NCI-H1694 (cell line): ENCODE measurements at regions not wholly inside any gene's neighbourhood (a gene's known extent, or its start where the extent isn't known, plus 50 kb on each side); places are given as distances from the start of the nearest gene placed in this dataset.
A peak's percentile ranks its signal among the peaks of the same experiment; 100 is the strongest.

ENCODE experiments used
- DNase-seq: peaks from one replicate; lab custom pipeline; 2025; lab: John Stamatoyannopoulos, UW

DNA sequence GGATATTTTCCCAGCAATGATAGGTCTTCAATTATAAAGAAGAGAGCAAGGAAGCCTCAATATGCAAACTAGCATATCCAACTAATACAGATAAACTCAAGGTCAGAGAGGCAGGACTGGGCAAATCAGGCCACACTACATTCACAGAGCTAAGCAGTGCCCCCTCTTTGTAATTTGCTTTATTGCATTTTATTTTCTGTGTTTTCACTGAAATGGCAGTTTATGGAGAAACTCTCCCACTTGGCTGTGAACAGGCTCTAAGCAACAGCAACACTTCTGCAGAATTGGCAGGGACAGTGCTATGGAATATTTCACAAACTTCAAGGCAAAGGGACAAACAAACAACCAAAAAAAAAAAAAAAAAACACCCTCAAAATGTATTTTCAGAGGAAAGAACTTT is 93.4 kb upstream of the SOD1 start:
- peak; percentile 37 for DNase-seq

DNA sequence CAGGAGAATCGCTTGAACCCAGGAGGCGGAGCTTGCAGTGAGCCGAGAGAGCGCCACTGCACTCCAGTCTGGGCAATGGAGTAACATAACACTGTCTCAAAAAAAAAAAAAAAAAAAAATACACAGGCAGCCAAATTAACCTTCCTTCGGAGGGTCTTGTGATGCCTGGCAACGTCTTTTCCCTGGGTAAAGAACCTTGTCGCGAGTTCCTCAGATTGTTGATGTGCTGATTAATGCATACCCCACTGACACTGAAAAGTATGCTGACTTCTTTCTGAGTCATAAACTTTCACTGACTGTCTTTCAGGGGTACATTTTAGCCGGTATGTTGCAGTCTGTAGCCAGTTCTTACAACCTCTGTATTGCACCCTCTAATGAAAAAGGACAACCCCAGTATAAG is 95.1 kb upstream of the SOD1 start:
- DNase-seq, result no peak

GRCh38 chr21:31560479-31560878 is 99.0 kb upstream of the SOD1 start:
- DNase-seq, result no peak

GRCh38 chr21:31559368-31560119 is 99.9 kb upstream of the SOD1 start:
- DNase-seq, result peak; percentile 99

- DNase-seq, result peak; percentile 97
Measured at GRCh38 chr21:31558962-31559367, 100.5 kb upstream of the SOD1 start.

DNA sequence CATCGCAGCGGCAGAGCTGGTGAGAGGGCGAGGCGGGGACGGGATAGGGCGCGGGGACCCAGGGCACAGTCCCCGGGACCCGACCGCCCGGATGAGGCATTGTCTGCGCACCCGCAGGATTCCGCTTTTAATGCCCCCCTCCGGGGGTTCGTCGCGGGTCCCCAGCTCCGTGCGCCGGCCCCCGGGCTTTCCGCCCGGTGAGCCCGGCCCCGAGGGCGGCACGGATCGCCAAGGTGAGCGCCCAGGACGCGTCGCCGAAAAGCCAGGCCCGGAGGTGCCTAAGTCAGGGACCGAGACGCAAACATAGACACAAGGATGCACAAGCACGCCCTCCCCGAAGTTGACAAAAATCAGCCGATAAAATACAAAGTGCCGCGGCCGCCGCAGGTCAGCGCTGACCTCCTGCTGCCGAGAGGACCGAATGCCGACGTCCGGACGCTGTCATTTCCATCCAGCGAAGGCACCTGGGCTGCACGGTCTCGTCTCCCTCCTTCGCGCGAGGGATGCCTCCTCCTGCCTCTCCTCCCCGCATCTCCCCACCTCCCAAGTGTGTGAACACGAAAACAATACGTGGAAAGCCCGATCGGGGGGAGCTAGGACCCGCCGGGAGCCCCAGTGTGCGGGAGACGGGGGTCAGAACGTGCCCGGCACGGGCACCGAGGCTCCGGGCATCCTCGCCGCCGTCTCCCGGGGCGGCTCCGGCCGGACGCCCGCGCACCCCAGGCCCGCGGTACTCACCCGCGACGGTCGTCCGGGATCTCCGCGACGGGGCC is 101.1 kb upstream of the SOD1 start:
- no peak for DNase-seq

DNA sequence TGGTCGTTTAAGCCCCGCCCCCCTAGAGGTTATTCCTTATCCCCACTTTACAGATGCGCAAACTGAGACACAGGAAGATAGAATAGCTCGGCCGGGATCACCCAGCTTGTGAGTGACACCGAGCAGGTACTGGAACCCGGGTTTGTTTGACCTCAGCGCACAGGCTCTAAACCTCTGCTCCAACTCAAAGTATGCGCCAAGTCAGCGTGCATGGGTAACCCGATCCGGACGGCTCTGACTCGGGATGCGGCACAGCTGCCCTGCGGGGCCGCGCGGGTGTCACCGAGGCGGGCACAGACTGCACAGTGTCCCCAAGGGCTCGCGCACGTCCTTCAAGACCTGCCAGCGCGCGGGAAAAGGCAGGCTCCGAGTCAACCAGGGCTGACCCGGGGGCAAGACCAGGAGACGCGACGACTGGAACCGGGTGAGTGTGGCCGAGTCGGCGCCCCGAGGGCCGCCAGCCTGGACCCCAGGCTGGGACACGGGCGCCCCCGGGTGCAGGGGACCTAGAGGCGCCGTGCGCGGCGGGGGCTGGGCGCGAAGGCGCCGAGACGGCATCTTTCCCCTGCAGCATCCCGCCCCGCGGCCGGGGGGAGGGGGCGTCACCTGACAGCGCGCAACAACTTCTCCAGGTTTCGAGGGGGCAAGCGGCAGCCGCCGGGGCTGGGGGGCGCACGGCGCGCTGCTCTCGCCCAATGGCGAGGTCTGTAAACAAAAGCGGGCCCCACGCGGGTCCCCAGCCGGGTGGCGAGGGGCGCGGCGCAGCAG is 101.9 kb upstream of the SOD1 start:
- peak; percentile 5 for DNase-seq

GRCh38 chr21:31556662-31557061 is 102.8 kb upstream of the SOD1 start:
- DNase-seq, result no peak

GRCh38 chr21:31555741-31556191 is 103.7 kb upstream of the SOD1 start:
- no peak for DNase-seq

GRCh38 chr21:31554511-31555022 is 104.9 kb upstream of the SOD1 start:
- DNase-seq, result no peak

GRCh38 chr21:31553926-31554325 is 105.6 kb upstream of the SOD1 start:
- no peak for DNase-seq

DNA sequence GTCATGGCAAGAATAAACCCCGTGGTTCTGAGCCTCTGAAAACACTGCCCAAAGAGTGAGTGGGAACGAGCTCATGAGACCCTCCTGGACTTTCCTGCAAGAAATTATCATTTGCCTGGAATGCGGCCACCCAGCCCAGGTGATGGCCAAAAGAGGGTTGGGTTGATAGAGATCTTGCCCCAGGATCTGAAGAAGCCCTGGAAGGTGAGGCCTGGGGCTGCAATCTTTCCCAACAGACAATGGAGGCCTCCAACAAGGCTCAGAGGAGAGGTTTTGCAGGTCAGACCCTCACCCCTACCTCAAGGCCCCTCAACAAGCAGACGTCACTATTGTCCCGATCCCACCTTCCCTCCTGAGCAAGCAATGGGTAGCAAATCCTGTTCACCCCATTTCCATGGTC is 106.0 kb upstream of the SOD1 start:
- DNase-seq, result no peak

DNA sequence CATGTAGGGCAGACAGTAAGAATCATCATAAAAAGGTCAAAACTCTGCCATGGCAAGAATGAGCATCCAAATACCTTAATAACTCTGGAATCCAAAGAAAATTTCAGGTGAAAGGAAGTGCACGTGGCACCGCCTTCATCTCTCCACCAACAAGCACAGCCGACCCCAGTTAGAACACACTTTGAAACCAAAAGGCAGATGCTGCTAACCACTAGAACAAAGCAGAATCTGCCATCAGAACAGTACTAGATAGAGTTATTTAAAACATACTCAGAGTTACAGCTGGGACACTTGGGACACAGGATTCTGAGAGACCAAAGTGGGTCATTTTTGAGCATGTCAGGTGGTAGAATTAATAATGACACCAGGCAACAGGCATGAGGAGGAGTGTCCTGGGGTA is 106.7 kb upstream of the SOD1 start:
- DNase-seq, result no peak

- no peak for DNase-seq
Measured at GRCh38 chr21:31550070-31550469, 109.4 kb upstream of the SOD1 start.

DNA sequence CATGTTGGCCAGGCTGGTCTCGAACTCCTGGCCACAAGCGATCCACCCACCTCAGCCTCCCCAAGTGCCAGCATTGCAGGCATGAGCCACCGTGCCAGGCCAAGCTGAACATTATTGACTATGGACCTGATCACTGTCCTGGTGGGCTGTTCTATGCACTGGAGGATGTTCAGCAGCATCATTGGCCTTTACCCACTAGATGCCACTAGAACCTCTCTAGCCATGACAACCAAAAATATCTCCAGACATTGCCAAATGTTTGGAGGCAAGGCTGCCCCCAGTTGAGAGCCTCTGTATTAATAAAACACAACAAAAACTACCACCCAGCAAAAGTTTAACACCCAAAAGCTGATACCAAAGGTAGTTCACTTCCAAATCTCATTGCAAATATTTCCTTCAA is 110.8 kb upstream of the SOD1 start:
- no peak for DNase-seq

GRCh38 chr21:31546443-31547170 is 112.9 kb upstream of the SOD1 start:
- no peak for DNase-seq

- DNase-seq, result no peak
Measured at GRCh38 chr21:31545036-31545435, 114.5 kb upstream of the SOD1 start.

- DNase-seq, result no peak
Measured at GRCh38 chr21:31543191-31543590, 116.3 kb upstream of the SOD1 start.

DNA sequence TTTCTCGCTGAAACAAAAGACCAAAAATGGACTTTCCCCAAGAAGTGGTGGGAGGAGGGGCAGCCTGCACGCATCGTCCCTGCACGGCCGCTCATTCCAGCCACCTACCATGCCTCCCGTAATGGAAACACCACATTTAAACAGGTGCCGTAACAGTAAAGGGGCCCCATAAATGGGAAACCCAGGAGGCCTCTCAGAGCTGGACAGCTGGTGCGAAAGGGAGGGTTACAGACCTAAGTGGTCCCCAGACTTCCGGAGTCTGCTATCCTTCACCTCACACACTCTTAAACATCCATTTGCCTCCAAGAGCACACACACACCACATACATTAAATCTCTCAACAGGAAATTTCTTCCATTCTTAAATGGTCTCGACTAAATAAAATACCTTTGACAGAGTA is 120.7 kb upstream of the SOD1 start:
- no peak for DNase-seq

DNA sequence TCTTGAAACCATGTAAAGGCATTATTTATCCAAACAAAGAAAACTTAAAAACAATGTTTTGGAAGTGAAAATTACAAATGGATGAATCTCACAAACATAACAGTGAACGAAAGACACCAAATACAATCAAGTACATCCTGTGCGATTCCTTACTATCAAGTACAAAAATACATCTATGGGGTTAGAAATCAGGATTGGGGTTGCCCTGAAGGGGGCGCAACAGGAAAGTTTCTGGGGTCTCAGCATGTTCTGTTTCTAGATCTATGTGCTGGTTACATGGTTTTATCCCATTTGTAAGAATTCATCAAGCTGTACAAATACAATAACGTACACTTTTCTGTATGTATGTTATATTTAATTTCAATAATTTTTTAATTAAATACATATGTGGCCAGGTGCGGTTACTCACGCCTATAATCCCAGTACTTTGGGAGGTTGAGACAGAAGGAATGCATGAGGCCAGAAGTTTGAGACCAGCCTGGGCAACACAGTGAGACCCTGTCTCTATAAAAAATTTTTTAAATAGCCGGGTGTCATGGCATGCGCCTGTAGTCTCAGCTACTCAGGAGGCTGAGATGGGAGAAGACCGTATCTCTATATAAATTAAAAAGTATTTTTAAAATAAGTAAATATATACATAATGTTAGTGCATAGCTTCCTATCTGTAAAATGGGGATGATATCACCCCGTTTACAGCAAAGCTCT is 121.5 kb upstream of the SOD1 start:
- DNase-seq, result peak; percentile 31

DNA sequence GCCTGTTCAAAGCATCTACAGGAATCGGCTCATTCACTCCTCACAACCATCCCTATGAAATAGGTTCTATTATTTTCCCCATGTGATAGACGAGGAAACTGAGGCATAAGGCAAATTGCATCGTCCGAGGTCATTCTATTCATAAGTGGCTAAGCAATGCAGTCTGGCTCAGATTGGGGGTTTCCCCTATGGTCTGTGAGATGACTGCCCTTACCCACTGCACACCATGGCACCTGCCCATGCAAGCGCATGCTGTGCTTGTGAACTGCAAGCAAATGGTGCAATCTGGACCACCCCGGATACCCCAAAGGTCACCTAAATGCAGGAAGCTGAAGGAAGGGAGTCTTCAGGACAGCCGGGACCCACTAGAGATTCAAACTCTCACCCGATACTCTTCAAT is 123.4 kb upstream of the SOD1 start:
- no peak for DNase-seq
